ENCODE measurements at regions not wholly inside any gene's neighbourhood (a gene's known extent, or its start where the extent isn't known, plus 50 kb on each side); places are given as distances from the start of the nearest gene placed in this dataset.

DNA sequence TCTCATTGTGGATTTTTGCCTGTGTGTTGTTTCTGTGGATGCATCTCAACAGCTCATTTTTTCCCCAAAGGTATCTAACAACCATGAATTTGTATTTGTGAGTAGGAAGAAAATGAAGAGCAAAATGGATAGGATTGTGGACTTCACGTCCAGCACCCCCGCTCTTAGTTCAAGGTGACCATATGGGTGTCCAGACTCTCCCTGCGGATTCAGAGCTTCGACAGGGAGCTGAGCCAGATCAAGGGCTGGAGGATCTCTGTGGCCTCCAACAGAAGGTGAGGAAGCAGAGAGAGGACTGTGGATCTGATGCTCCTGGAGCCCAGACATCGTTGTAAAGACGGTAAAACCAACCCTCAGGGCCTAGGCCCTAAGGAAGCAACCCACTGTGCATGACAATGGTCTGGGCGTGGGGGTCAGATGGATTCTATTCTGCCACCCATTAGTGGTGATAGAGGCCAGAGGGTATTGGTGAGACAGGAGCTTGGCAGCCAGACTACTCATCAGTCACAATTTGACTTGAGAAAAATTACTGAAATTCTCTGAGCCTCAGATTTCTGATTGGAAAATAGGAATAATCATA lies 659.7 kb upstream of the TMEM132C start:
- no peaks in the 10 kb centered on the region for H3K36me3 ChIP-seq (ENCODE audit: insufficient read depth)
- H3K4me3 Mint-ChIP-seq: no peak overlapping the region
- H3K4me1 ChIP-seq (ENCODE audit: insufficient read depth): peaks cover 11% of the 10 kb centered on the region
- no peaks in the 10 kb centered on the region for H4K20me1 ChIP-seq (replicated peaks; ENCODE audit: insufficient read depth)
- no peaks in the 10 kb centered on the region for H3K4me1 Mint-ChIP-seq
- H3K27me3 Mint-ChIP-seq (ENCODE audit: insufficient read depth, low read depth, poor library complexity): no peaks in the 10 kb centered on the region
- DNase-seq (ENCODE audit: low spot score) (no peak), ATAC-seq (no peak)
- H3K27me3 ChIP-seq (ENCODE audit: insufficient read depth): no peaks in the 10 kb centered on the region
- H3F3A ChIP-seq (replicated peaks; ENCODE audit: low read depth): no peaks in the 10 kb centered on the region
- no peak overlapping the region for H3K27ac Mint-ChIP-seq
- no peak overlapping the region for H2AFZ ChIP-seq
- 0 out of 2 replicates have a peak overlapping the region, but pooled peaks have one; percentile 31 for H3K4me2 ChIP-seq
- no peaks in the 10 kb centered on the region for H3K79me2 ChIP-seq (replicated peaks; ENCODE audit: insufficient read depth)
- TF ChIP-seq NANOG (IDR thresholded peaks at IDR 0.05; ENCODE audit: borderline replicate concordance): no peak
- no peak for TF ChIP-seq ZNF462 (CRISPR knock-in tag; IDR thresholded peaks at IDR 0.05)
- no peak for TF ChIP-seq STAT1 (IDR thresholded peaks at IDR 0.05; ENCODE audit: unreplicated experiment)
- no peak for TF ChIP-seq POLR2AphosphoS5 (IDR thresholded peaks at IDR 0.05; ENCODE audit: low read depth)
- no peak for TF ChIP-seq JUNB (IDR thresholded peaks at IDR 0.05; ENCODE audit: unreplicated experiment)
- no peak for TF ChIP-seq EZH2 (IDR thresholded peaks at IDR 0.05; ENCODE audit: low read depth, unreplicated experiment)
- TF ChIP-seq, protein P1, sequence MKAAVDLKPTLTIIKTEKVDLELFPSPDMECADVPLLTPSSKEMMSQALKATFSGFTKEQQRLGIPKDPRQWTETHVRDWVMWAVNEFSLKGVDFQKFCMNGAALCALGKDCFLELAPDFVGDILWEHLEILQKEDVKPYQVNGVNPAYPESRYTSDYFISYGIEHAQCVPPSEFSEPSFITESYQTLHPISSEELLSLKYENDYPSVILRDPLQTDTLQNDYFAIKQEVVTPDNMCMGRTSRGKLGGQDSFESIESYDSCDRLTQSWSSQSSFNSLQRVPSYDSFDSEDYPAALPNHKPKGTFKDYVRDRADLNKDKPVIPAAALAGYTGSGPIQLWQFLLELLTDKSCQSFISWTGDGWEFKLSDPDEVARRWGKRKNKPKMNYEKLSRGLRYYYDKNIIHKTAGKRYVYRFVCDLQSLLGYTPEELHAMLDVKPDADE (IDR thresholded peaks at IDR 0.05): no peak
- no peak for TF ChIP-seq ZNF114 (CRISPR knock-in tag; IDR thresholded peaks at IDR 0.05)
- no peak for TF ChIP-seq CREB1 (CRISPR knock-in tag; IDR thresholded peaks at IDR 0.05; ENCODE audit: low read depth)
- no peak for TF ChIP-seq EZH2phosphoT487 (IDR thresholded peaks at IDR 0.05; ENCODE audit: unreplicated experiment)
- TF ChIP-seq, protein P2, sequence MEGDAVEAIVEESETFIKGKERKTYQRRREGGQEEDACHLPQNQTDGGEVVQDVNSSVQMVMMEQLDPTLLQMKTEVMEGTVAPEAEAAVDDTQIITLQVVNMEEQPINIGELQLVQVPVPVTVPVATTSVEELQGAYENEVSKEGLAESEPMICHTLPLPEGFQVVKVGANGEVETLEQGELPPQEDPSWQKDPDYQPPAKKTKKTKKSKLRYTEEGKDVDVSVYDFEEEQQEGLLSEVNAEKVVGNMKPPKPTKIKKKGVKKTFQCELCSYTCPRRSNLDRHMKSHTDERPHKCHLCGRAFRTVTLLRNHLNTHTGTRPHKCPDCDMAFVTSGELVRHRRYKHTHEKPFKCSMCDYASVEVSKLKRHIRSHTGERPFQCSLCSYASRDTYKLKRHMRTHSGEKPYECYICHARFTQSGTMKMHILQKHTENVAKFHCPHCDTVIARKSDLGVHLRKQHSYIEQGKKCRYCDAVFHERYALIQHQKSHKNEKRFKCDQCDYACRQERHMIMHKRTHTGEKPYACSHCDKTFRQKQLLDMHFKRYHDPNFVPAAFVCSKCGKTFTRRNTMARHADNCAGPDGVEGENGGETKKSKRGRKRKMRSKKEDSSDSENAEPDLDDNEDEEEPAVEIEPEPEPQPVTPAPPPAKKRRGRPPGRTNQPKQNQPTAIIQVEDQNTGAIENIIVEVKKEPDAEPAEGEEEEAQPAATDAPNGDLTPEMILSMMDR (conservative IDR thresholded peaks at IDR 0.05; ENCODE audit: low read depth in 2 of 2): no peak
- no peak for TF ChIP-seq REST (IDR thresholded peaks at IDR 0.05; ENCODE audit: unreplicated experiment)
- TF ChIP-seq ZNF331 (CRISPR knock-in tag; IDR thresholded peaks at IDR 0.05; ENCODE audit: low read depth): no peak
- no peaks in the 10 kb centered on the region for H3K9me2 ChIP-seq (ENCODE audit: insufficient read depth)
- H3K36me3 Mint-ChIP-seq (ENCODE audit: low read depth): peaks cover 34% of the 10 kb centered on the region
- no peak overlapping the region for H3K4me3 ChIP-seq
- no peak overlapping the region for H3K27ac ChIP-seq (ENCODE audit: low read depth)
- peaks cover 98% of the 10 kb centered on the region for H3K9me3 Mint-ChIP-seq
